ENCODE measurements at regions not wholly inside any gene's neighbourhood (a gene's known extent, or its start where the extent isn't known, plus 50 kb on each side); places are given as distances from the start of the nearest gene placed in this dataset.

DNA sequence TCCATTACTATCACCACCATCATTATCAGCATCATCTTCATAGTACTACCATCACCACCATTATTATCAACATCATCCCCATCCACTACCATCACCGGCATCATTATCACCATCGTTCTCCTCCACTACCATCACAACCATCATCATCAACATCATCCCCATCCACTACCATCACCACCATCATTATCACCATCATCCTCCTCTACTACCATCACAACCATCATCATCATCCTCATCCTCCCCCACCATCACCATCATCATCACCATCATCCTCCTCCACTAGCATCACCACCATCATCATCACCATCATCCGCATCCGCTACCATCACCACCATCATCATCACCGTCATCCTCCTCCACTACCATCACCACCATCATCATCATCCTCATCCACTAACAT is 639.8 kb upstream of the RBFOX1 start:
- Histone ChIP-seq H3K27ac (ENCODE audit: poor library complexity, severe bottlenecking) (no peak overlapping the region), H3K9me3 (ENCODE audit: severe bottlenecking) (no peaks in the 10 kb centered on the region), H3K4me3 (ENCODE audit: severe bottlenecking) (no peak overlapping the region), H3K36me3 (ENCODE audit: low read depth) (no peaks in the 10 kb centered on the region), H3K27me3 (ENCODE audit: insufficient read depth, poor library complexity, severe bottlenecking) (no peaks in the 10 kb centered on the region), H3K4me1 (ENCODE audit: insufficient read depth, poor library complexity, severe bottlenecking) (no peaks in the 10 kb centered on the region)
- no peak for ATAC-seq (ENCODE audit: low read depth)
- TF ChIP-seq, protein P1, sequence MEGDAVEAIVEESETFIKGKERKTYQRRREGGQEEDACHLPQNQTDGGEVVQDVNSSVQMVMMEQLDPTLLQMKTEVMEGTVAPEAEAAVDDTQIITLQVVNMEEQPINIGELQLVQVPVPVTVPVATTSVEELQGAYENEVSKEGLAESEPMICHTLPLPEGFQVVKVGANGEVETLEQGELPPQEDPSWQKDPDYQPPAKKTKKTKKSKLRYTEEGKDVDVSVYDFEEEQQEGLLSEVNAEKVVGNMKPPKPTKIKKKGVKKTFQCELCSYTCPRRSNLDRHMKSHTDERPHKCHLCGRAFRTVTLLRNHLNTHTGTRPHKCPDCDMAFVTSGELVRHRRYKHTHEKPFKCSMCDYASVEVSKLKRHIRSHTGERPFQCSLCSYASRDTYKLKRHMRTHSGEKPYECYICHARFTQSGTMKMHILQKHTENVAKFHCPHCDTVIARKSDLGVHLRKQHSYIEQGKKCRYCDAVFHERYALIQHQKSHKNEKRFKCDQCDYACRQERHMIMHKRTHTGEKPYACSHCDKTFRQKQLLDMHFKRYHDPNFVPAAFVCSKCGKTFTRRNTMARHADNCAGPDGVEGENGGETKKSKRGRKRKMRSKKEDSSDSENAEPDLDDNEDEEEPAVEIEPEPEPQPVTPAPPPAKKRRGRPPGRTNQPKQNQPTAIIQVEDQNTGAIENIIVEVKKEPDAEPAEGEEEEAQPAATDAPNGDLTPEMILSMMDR (IDR thresholded peaks at IDR 0.05; ENCODE audit: poor library complexity, severe bottlenecking) = no peak
- DNase-seq (ENCODE audit: low spot score) = no peak

DNA sequence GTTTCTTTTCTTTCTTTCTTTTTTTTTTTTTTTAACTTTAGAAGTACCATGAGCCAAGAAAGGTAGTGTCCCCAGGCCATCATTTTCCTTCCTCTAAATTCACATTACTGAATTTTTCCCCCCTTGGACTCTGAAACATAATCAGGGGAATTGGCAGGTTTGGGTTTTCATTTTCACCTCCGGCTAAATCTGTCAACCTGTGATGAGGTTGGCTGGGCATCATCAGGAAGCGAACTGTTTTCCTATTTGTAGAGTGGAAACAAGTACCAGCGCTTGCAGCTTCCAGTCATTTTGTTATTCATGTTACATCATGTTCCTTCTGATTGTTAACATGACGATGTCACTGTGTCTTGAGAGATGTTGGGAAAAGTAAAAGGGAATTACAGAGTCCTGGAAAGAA is 641.9 kb upstream of the RBFOX1 start:
- no peaks in the 10 kb centered on the region for H3K36me3 ChIP-seq (ENCODE audit: low read depth)
- no peak overlapping the region for H3K4me3 ChIP-seq (ENCODE audit: severe bottlenecking)
- TF ChIP-seq, protein P1 (IDR thresholded peaks at IDR 0.05; ENCODE audit: poor library complexity, severe bottlenecking) = no peak
- no peak overlapping the region for H3K27ac ChIP-seq (ENCODE audit: poor library complexity, severe bottlenecking)
- no peaks in the 10 kb centered on the region for H3K9me3 ChIP-seq (ENCODE audit: severe bottlenecking)
- ATAC-seq (ENCODE audit: low read depth) (no peak), DNase-seq (ENCODE audit: low spot score) (no peak)
- H3K4me1 ChIP-seq (ENCODE audit: insufficient read depth, poor library complexity, severe bottlenecking) = no peaks in the 10 kb centered on the region
- no peaks in the 10 kb centered on the region for H3K27me3 ChIP-seq (ENCODE audit: insufficient read depth, poor library complexity, severe bottlenecking)

DNA sequence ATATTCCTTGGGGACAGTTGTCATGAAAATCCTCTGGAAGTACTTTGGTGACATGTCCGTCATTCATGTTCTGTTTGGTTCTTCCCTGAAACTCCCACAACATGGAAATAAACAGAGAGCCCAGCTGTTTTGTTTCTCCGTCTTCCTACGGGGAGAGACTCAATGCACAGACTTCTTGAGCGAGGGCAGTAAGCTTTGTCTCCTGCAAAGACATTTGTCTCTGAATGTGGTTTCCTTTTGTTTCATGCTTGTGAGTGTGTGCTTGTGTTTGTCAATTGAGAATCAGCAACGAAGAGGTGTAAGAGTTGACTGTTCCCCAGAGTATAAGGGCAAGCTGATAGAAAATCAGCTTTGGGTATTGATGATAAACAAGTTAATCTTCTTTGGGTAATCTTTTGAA is 643.0 kb upstream of the RBFOX1 start:
- Histone ChIP-seq H3K36me3 (ENCODE audit: low read depth) (no peaks in the 10 kb centered on the region), H3K27ac (ENCODE audit: poor library complexity, severe bottlenecking) (no peak overlapping the region), H3K4me1 (ENCODE audit: insufficient read depth, poor library complexity, severe bottlenecking) (no peaks in the 10 kb centered on the region), H3K27me3 (ENCODE audit: insufficient read depth, poor library complexity, severe bottlenecking) (no peaks in the 10 kb centered on the region), H3K9me3 (ENCODE audit: severe bottlenecking) (no peaks in the 10 kb centered on the region), H3K4me3 (ENCODE audit: severe bottlenecking) (no peak overlapping the region)
- TF ChIP-seq, protein P1 (IDR thresholded peaks at IDR 0.05; ENCODE audit: poor library complexity, severe bottlenecking) = no peak
- DNase-seq (ENCODE audit: low spot score) = no peak
- no peak for ATAC-seq (ENCODE audit: low read depth)

DNA sequence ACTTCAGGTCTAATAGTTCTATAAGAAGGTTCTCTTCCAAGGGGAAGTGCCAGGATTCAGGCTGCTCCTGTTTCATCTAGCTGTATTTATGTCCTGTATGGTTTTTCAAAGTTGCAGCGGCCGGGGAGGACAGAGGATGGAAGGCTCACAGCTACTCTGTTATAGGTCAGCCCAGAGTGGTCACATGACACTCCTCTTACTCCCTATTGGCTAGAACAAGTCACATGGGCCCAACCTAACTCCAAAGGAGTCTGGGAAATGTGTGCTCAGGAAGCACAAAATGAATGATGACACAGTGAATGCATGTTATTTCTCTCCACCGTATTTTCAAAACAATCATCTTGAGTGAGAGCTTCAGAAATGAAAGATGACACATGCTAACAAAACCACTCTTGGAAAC is 645.1 kb upstream of the RBFOX1 start:
- H3K27ac ChIP-seq (ENCODE audit: poor library complexity, severe bottlenecking) = no peak overlapping the region
- no peaks in the 10 kb centered on the region for H3K27me3 ChIP-seq (ENCODE audit: insufficient read depth, poor library complexity, severe bottlenecking)
- DNase-seq (ENCODE audit: low spot score) = no peak
- no peaks in the 10 kb centered on the region for H3K4me1 ChIP-seq (ENCODE audit: insufficient read depth, poor library complexity, severe bottlenecking)
- H3K9me3 ChIP-seq (ENCODE audit: severe bottlenecking) = no peaks in the 10 kb centered on the region
- no peak for ATAC-seq (ENCODE audit: low read depth)
- TF ChIP-seq, protein P1 (IDR thresholded peaks at IDR 0.05; ENCODE audit: poor library complexity, severe bottlenecking) = no peak
- H3K36me3 ChIP-seq (ENCODE audit: low read depth) = no peaks in the 10 kb centered on the region
- no peak overlapping the region for H3K4me3 ChIP-seq (ENCODE audit: severe bottlenecking)

DNA sequence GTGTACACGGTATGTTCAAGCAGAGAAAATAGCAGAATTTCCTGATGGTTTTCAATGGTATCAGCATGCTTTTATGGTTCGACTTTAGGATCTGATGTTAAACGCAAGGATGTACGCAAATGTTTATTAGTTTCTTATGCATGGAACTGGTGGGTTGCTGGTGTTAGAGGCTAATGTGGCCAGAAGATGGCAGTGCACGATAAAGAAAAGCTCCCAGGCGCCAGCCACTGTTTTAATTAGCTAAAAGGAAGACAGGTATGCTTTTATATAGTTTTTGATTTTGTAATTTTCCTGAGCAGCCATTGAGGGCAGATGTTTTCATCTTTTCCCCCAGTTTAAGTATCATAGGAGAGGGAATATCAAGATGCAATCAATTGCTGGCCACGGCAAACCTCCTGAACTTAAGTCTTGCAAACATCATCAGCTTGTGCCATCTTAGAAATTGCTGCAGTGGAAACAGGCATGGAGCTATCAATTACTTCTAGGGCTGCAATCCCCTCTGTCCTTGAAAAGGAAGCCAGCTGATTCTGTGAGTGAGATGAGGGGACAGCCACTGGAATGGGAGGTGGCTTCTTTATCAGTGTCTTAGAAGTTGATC is 648.5 kb upstream of the RBFOX1 start:
- Histone ChIP-seq H3K9me3 (ENCODE audit: severe bottlenecking) (no peaks in the 10 kb centered on the region), H3K27ac (ENCODE audit: poor library complexity, severe bottlenecking) (no peak overlapping the region), H3K4me3 (ENCODE audit: severe bottlenecking) (no peak overlapping the region), H3K4me1 (ENCODE audit: insufficient read depth, poor library complexity, severe bottlenecking) (no peaks in the 10 kb centered on the region), H3K36me3 (ENCODE audit: low read depth) (no peaks in the 10 kb centered on the region), H3K27me3 (ENCODE audit: insufficient read depth, poor library complexity, severe bottlenecking) (no peaks in the 10 kb centered on the region)
- DNase-seq (ENCODE audit: low spot score) = no peak
- ATAC-seq (ENCODE audit: low read depth) = peak; percentile 54; the same call in 1 of the 3 replicates
- TF ChIP-seq, protein P1 (IDR thresholded peaks at IDR 0.05; ENCODE audit: poor library complexity, severe bottlenecking) = peak; percentile 61
